SK-N-SH (cell line): ENCODE measurements at regions not wholly inside any gene's neighbourhood (a gene's known extent, or its start where the extent isn't known, plus 50 kb on each side); places are given as distances from the start of the nearest gene placed in this dataset.
"Not testable (repeated sequence)": the region's sequence is repeated elsewhere in the genome, so short reads cannot be mapped to it uniquely, and the experiment has no call there.

ENCODE experiments used
- CTCF ChIP-seq: fragments of 200-600 bp; sonication (generic); IDR thresholded peaks from 2 replicates; pipeline ENCODE4 v1.6.1; 2017; ENCODE audit warnings: antibody characterized with exemption, mild to moderate bottlenecking, moderate library complexity
- GATA2 ChIP-seq: sonication (generic); formaldehyde crosslinking; IDR thresholded peaks from 2 replicates; pipeline ENCODE4 v1.5.0; 2020; ENCODE audit warnings: mild to moderate bottlenecking, missing genetic modification reagents
- MXI1 ChIP-seq: IDR thresholded peaks from 2 replicates; pipeline ENCODE4 v1.6.1; 2012; ENCODE audit warnings: mild to moderate bottlenecking, low read depth, low read length, improper control_type of control experiment
- RCOR1 ChIP-seq: fragments of 150-350 bp; IDR thresholded peaks from 2 replicates; pipeline ENCODE4 v1.6.1; 2017; ENCODE audit warnings: antibody characterized with exemption, low read length
- USF1 ChIP-seq: IDR thresholded peaks from 2 replicates; pipeline ENCODE4 v1.4.0; 2012; ENCODE audit warnings: low read depth, borderline replicate concordance

- TF ChIP-seq GATA2 (CRISPR knock-in tag); USF1; CTCF; RCOR1; MXI1: not testable (repeated sequence)
Measured at GRCh38 chrX:3512150-3512549, 165.7 kb upstream of the MXRA5 start.
